WTC11 (cell line): ENCODE measurements at regions not wholly inside any gene's neighbourhood (a gene's known extent, or its start where the extent isn't known, plus 50 kb on each side); places are given as distances from the start of the nearest gene placed in this dataset.

Source experiments
- ATAC-seq: fragments of 200-7000 bp; cut with Tn5 transposase; 2 replicates; pipeline ENCODE4 v1.10.0; 2021; ENCODE audit warnings: mild to moderate bottlenecking, moderate library complexity
- CTCF ChIA-PET: fragments of 300-600 bp; sonication (Branson Sonifier 250); formaldehyde crosslinking; loops from one replicate; lab custom pipeline; 2021; ENCODE audit warnings: antibody characterized with exemption; lab: Charles Lee
- POLR2A ChIA-PET: fragments of 350-600 bp; sonication (Branson Sonifier 250); formaldehyde crosslinking; loops from one replicate; lab custom pipeline; 2021; ENCODE audit warnings: antibody characterized with exemption; lab: Charles Lee
- DNase-seq: peaks from one replicate; pipeline ENCODE4 v3.0.0; 2021; ENCODE audit warnings: low spot score
- H3K27ac Mint-ChIP-seq: 2 replicates; pipeline ENCODE4 v1.8.0; 2021; ENCODE audit warnings: mixed read lengths
- H3K27me3 Mint-ChIP-seq: 2 replicates; pipeline ENCODE4 v1.8.0; 2021; ENCODE audit warnings: low read depth, mild to moderate bottlenecking, moderate library complexity, mixed read lengths
- H3K36me3 Mint-ChIP-seq: 2 replicates; pipeline ENCODE4 v1.8.0; 2021; ENCODE audit warnings: mixed read lengths
- H3K4me1 Mint-ChIP-seq: 2 replicates; pipeline ENCODE4 v1.8.0; 2022; ENCODE audit warnings: mixed read lengths
- H3K4me3 Mint-ChIP-seq: 2 replicates; pipeline ENCODE4 v1.8.0; 2021; ENCODE audit warnings: mild to moderate bottlenecking, moderate library complexity, mixed read lengths
- H3K9me3 Mint-ChIP-seq: 2 replicates; pipeline ENCODE4 v1.8.0; 2021; ENCODE audit warnings: mixed read lengths
- CBFB ChIP-seq: sonication (generic); formaldehyde crosslinking; IDR thresholded peaks from 2 replicates; pipeline ENCODE4 v1.8.1; 2022; ENCODE audit warnings: mild to moderate bottlenecking, low read depth, missing genetic modification reagents
- ETV6 ChIP-seq: sonication (generic); formaldehyde crosslinking; IDR thresholded peaks from 2 replicates; pipeline ENCODE4 v1.8.1; 2022; ENCODE audit warnings: mild to moderate bottlenecking, missing genetic modification reagents
- GTF2I ChIP-seq: fragments of 250-450 bp; sonication (Bioruptor Pico); conservative IDR thresholded peaks from 2 replicates; pipeline ENCODE4 v1.4.0; 2021; ENCODE audit warnings: mild to moderate bottlenecking
- HMGA2 ChIP-seq: fragments of 250-450 bp; sonication (Bioruptor Pico); IDR thresholded peaks from 2 replicates; pipeline ENCODE4 v1.4.0; 2021; ENCODE audit warnings: mild to moderate bottlenecking, moderate library complexity
- MYBL2 ChIP-seq: sonication (generic); formaldehyde crosslinking; IDR thresholded peaks from 2 replicates; pipeline ENCODE4 v1.8.1; 2023; ENCODE audit warnings: mild to moderate bottlenecking, moderate library complexity, missing genetic modification reagents
- NFYB ChIP-seq: sonication (generic); formaldehyde crosslinking; conservative IDR thresholded peaks from 2 replicates; pipeline ENCODE4 v1.8.0; 2022; ENCODE audit warnings: low read depth, missing genetic modification reagents
- SOX15 ChIP-seq: fragments of 250-450 bp; sonication (Bioruptor Pico); IDR thresholded peaks from 2 replicates; pipeline ENCODE4 v1.9.0; 2021; ENCODE audit warnings: mild to moderate bottlenecking
- TCF7 ChIP-seq: sonication (generic); formaldehyde crosslinking; IDR thresholded peaks from 2 replicates; pipeline ENCODE4 v1.8.0; 2022; ENCODE audit warnings: mild to moderate bottlenecking, low read depth, missing genetic modification reagents, moderate library complexity
- ZNF396 ChIP-seq: fragments of 250-450 bp; sonication (Bioruptor Pico); IDR thresholded peaks from 2 replicates; pipeline ENCODE4 v1.8.0; 2021; ENCODE audit warnings: mild to moderate bottlenecking, moderate library complexity, borderline replicate concordance
- TF ChIP-seq, protein P1 (sequence below): sonication (generic); formaldehyde crosslinking; IDR thresholded peaks from 2 replicates; pipeline ENCODE4 v1.8.1; 2023; ENCODE audit warnings: mild to moderate bottlenecking, missing genetic modification reagents, borderline replicate concordance
- TF ChIP-seq, protein P2 (sequence below): sonication (generic); formaldehyde crosslinking; IDR thresholded peaks from 2 replicates; pipeline ENCODE4 v1.8.0; 2023; ENCODE audit warnings: missing genetic modification reagents, mild to moderate bottlenecking, borderline replicate concordance
- TF ChIP-seq, protein P3 (sequence below): sonication (generic); formaldehyde crosslinking; IDR thresholded peaks from 2 replicates; pipeline ENCODE4 v1.8.0; 2022; ENCODE audit warnings: mild to moderate bottlenecking, missing genetic modification reagents
- TF ChIP-seq, protein P4 (sequence below): sonication (generic); formaldehyde crosslinking; IDR thresholded peaks from 2 replicates; pipeline ENCODE4 v1.8.1; 2022; ENCODE audit warnings: low read depth, mild to moderate bottlenecking, moderate library complexity, missing genetic modification reagents, borderline replicate concordance
- TF ChIP-seq, protein P5 (sequence below): sonication (generic); formaldehyde crosslinking; IDR thresholded peaks from 2 replicates; pipeline ENCODE4 v1.8.0; 2022; ENCODE audit warnings: missing genetic modification reagents
- TF ChIP-seq, protein P6 (sequence below): sonication (generic); formaldehyde crosslinking; IDR thresholded peaks from 2 replicates; pipeline ENCODE4 v1.8.1; 2022; ENCODE audit warnings: mild to moderate bottlenecking, missing genetic modification reagents, moderate library complexity, borderline replicate concordance
- TF ChIP-seq, protein P7 (sequence below): sonication (generic); formaldehyde crosslinking; IDR thresholded peaks from 2 replicates; pipeline ENCODE4 v1.8.1; 2022; ENCODE audit warnings: low read depth, missing genetic modification reagents, borderline replicate concordance

DNA sequence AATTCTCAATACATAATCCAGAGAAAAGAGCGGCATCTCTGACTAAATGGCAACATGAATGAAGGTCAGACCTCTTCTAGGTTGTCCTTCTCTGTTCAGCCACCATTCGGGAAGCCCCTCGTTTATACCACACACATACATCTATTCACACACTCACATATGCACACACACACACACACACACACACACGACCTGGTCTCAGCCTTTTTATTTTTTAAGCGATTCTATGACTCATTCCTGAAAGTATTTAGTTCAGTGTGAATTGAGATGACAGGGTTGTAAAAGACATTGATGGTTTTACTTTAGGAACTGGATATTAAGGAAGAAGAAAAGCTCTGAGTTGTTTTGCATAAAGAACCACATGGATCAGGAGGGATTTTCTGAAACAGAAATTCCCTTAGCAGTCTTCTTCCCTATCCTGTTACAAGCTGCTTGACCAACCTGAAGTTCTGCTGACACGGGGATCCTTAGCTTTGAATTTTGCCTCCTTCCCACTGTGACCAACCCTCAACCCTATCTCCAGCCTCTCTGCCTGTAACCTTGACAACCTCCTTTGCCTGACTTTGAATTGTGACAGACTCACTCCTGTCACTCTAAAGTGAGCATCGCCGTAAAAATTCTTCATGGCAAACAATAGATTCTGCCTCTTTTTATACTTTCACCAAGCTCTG lies 383.1 kb upstream of the ESRRG start:
- ChIA-PET POLR2A (no interaction called here), CTCF (no interaction called here)
- DNase-seq (no peak), ATAC-seq (no peak)
- H3K36me3 Mint-ChIP-seq = no peaks in the 10 kb centered on the region
- H3K4me3 Mint-ChIP-seq = no peak overlapping the region
- no peaks in the 10 kb centered on the region for H3K27me3 Mint-ChIP-seq
- no peaks in the 10 kb centered on the region for H3K9me3 Mint-ChIP-seq
- TF ChIP-seq, protein P1, sequence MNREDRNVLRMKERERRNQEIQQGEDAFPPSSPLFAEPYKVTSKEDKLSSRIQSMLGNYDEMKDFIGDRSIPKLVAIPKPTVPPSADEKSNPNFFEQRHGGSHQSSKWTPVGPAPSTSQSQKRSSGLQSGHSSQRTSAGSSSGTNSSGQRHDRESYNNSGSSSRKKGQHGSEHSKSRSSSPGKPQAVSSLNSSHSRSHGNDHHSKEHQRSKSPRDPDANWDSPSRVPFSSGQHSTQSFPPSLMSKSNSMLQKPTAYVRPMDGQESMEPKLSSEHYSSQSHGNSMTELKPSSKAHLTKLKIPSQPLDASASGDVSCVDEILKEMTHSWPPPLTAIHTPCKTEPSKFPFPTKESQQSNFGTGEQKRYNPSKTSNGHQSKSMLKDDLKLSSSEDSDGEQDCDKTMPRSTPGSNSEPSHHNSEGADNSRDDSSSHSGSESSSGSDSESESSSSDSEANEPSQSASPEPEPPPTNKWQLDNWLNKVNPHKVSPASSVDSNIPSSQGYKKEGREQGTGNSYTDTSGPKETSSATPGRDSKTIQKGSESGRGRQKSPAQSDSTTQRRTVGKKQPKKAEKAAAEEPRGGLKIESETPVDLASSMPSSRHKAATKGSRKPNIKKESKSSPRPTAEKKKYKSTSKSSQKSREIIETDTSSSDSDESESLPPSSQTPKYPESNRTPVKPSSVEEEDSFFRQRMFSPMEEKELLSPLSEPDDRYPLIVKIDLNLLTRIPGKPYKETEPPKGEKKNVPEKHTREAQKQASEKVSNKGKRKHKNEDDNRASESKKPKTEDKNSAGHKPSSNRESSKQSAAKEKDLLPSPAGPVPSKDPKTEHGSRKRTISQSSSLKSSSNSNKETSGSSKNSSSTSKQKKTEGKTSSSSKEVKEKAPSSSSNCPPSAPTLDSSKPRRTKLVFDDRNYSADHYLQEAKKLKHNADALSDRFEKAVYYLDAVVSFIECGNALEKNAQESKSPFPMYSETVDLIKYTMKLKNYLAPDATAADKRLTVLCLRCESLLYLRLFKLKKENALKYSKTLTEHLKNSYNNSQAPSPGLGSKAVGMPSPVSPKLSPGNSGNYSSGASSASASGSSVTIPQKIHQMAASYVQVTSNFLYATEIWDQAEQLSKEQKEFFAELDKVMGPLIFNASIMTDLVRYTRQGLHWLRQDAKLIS (CRISPR knock-in tag) = no peak
- TF ChIP-seq, protein P2, sequence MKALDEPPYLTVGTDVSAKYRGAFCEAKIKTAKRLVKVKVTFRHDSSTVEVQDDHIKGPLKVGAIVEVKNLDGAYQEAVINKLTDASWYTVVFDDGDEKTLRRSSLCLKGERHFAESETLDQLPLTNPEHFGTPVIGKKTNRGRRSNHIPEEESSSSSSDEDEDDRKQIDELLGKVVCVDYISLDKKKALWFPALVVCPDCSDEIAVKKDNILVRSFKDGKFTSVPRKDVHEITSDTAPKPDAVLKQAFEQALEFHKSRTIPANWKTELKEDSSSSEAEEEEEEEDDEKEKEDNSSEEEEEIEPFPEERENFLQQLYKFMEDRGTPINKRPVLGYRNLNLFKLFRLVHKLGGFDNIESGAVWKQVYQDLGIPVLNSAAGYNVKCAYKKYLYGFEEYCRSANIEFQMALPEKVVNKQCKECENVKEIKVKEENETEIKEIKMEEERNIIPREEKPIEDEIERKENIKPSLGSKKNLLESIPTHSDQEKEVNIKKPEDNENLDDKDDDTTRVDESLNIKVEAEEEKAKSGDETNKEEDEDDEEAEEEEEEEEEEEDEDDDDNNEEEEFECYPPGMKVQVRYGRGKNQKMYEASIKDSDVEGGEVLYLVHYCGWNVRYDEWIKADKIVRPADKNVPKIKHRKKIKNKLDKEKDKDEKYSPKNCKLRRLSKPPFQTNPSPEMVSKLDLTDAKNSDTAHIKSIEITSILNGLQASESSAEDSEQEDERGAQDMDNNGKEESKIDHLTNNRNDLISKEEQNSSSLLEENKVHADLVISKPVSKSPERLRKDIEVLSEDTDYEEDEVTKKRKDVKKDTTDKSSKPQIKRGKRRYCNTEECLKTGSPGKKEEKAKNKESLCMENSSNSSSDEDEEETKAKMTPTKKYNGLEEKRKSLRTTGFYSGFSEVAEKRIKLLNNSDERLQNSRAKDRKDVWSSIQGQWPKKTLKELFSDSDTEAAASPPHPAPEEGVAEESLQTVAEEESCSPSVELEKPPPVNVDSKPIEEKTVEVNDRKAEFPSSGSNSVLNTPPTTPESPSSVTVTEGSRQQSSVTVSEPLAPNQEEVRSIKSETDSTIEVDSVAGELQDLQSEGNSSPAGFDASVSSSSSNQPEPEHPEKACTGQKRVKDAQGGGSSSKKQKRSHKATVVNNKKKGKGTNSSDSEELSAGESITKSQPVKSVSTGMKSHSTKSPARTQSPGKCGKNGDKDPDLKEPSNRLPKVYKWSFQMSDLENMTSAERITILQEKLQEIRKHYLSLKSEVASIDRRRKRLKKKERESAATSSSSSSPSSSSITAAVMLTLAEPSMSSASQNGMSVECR (CRISPR knock-in tag) = no peak
- TF ChIP-seq CBFB (CRISPR knock-in tag) (no peak), TCF7 (no peak)
- TF ChIP-seq, protein P3, sequence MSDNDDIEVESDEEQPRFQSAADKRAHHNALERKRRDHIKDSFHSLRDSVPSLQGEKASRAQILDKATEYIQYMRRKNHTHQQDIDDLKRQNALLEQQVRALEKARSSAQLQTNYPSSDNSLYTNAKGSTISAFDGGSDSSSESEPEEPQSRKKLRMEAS (CRISPR knock-in tag) = no peak
- TF ChIP-seq, protein P4, sequence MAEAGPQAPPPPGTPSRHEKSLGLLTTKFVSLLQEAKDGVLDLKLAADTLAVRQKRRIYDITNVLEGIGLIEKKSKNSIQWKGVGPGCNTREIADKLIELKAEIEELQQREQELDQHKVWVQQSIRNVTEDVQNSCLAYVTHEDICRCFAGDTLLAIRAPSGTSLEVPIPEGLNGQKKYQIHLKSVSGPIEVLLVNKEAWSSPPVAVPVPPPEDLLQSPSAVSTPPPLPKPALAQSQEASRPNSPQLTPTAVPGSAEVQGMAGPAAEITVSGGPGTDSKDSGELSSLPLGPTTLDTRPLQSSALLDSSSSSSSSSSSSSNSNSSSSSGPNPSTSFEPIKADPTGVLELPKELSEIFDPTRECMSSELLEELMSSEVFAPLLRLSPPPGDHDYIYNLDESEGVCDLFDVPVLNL (CRISPR knock-in tag) = no peak
- TF ChIP-seq, protein P5, sequence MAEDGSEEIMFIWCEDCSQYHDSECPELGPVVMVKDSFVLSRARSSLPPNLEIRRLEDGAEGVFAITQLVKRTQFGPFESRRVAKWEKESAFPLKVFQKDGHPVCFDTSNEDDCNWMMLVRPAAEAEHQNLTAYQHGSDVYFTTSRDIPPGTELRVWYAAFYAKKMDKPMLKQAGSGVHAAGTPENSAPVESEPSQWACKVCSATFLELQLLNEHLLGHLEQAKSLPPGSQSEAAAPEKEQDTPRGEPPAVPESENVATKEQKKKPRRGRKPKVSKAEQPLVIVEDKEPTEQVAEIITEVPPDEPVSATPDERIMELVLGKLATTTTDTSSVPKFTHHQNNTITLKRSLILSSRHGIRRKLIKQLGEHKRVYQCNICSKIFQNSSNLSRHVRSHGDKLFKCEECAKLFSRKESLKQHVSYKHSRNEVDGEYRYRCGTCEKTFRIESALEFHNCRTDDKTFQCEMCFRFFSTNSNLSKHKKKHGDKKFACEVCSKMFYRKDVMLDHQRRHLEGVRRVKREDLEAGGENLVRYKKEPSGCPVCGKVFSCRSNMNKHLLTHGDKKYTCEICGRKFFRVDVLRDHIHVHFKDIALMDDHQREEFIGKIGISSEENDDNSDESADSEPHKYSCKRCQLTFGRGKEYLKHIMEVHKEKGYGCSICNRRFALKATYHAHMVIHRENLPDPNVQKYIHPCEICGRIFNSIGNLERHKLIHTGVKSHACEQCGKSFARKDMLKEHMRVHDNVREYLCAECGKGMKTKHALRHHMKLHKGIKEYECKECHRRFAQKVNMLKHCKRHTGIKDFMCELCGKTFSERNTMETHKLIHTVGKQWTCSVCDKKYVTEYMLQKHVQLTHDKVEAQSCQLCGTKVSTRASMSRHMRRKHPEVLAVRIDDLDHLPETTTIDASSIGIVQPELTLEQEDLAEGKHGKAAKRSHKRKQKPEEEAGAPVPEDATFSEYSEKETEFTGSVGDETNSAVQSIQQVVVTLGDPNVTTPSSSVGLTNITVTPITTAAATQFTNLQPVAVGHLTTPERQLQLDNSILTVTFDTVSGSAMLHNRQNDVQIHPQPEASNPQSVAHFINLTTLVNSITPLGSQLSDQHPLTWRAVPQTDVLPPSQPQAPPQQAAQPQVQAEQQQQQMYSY (CRISPR knock-in tag) = no peak
- no peaks in the 10 kb centered on the region for H3K4me1 Mint-ChIP-seq
- no peak overlapping the region for H3K27ac Mint-ChIP-seq

DNA sequence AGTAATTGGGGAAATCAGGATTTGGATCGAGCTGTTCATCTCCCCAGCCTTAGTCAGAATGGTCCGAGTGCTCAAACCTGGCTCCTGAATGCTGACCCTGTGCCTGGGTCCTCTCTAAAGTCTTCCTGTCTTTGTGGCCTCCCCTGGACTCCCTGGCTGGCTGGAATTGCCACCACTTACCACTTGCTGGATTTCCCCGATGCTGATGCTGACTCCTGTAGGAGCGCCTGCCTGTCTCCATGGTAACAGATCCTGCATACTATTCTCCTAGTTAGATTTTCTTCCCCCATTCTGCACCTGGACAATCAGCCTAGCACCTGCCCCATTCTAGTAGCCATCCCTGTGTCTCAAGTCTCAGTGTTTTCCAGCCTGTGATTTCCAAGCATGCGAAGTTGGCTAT lies 382.2 kb upstream of the ESRRG start:
- Mint-ChIP-seq H3K36me3 (no peaks in the 10 kb centered on the region), H3K4me3 (no peak overlapping the region), H3K27ac (no peak overlapping the region), H3K4me1 (no peaks in the 10 kb centered on the region), H3K9me3 (no peaks in the 10 kb centered on the region), H3K27me3 (no peaks in the 10 kb centered on the region)
- no peak for DNase-seq
- ChIA-PET CTCF (no interaction called here), POLR2A (no interaction called here)
- no peak for ATAC-seq
- TF ChIP-seq SOX15 (CRISPR knock-in tag) (no peak), HMGA2 (CRISPR knock-in tag) (no peak), ETV6 (CRISPR knock-in tag) (no peak), MYBL2 (CRISPR knock-in tag) (no peak), GTF2I (no peak), ZNF396 (no peak), NFYB (no peak)
- TF ChIP-seq, protein P6, sequence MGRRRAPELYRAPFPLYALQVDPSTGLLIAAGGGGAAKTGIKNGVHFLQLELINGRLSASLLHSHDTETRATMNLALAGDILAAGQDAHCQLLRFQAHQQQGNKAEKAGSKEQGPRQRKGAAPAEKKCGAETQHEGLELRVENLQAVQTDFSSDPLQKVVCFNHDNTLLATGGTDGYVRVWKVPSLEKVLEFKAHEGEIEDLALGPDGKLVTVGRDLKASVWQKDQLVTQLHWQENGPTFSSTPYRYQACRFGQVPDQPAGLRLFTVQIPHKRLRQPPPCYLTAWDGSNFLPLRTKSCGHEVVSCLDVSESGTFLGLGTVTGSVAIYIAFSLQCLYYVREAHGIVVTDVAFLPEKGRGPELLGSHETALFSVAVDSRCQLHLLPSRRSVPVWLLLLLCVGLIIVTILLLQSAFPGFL (CRISPR knock-in tag) = no peak
- TF ChIP-seq, protein P4 (CRISPR knock-in tag) = no peak
- TF ChIP-seq, protein P7, sequence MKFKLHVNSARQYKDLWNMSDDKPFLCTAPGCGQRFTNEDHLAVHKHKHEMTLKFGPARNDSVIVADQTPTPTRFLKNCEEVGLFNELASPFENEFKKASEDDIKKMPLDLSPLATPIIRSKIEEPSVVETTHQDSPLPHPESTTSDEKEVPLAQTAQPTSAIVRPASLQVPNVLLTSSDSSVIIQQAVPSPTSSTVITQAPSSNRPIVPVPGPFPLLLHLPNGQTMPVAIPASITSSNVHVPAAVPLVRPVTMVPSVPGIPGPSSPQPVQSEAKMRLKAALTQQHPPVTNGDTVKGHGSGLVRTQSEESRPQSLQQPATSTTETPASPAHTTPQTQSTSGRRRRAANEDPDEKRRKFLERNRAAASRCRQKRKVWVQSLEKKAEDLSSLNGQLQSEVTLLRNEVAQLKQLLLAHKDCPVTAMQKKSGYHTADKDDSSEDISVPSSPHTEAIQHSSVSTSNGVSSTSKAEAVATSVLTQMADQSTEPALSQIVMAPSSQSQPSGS = no peak
